DOHH2 (cell line): ENCODE measurements at regions not wholly inside any gene's neighbourhood (a gene's known extent, or its start where the extent isn't known, plus 50 kb on each side); places are given as distances from the start of the nearest gene placed in this dataset.

Experiments used
- H3F3A ChIP-seq: fragments of 200-600 bp; sonication (generic), shearing (Covaris generic); 2 replicates; pipeline ENCODE4 v1.6.0; 2016; ENCODE audit warnings: antibody characterized with exemption, mild to moderate bottlenecking; ENCODE audit not compliant: control insufficient read depth, insufficient read depth
- H3K27ac ChIP-seq: fragments of 200-600 bp; sonication (generic); 2 replicates; pipeline ENCODE4 v1.5.1; 2014; ENCODE audit warnings: low read depth, mild to moderate bottlenecking, low read length, moderate library complexity
- H3K27me3 ChIP-seq: fragments of 200-600 bp; sonication (generic); 2 replicates; pipeline ENCODE4 v1.6.1; 2014; ENCODE audit warnings: mild to moderate bottlenecking, low read length, mixed read lengths; ENCODE audit not compliant: control insufficient read depth
- H3K36me3 ChIP-seq: fragments of 200-600 bp; sonication (generic); 2 replicates; pipeline ENCODE4 v1.6.1; 2014; ENCODE audit warnings: mild to moderate bottlenecking, low read length, moderate library complexity, mixed read lengths; ENCODE audit not compliant: control insufficient read depth
- H3K4me1 ChIP-seq: fragments of 200-600 bp; sonication (generic); 2 replicates; pipeline ENCODE4 v1.6.1; 2014; ENCODE audit warnings: mild to moderate bottlenecking, low read length, mixed read lengths; ENCODE audit not compliant: control insufficient read depth
- H3K4me2 ChIP-seq: fragments of 200-600 bp; sonication (generic); 2 replicates; pipeline ENCODE4 v1.6.0; 2014; ENCODE audit warnings: mild to moderate bottlenecking, low read length, moderate library complexity
- H3K4me3 ChIP-seq: fragments of 200-600 bp; sonication (generic); 2 replicates; pipeline ENCODE4 v1.5.1; 2014; ENCODE audit warnings: mild to moderate bottlenecking, low read length, mixed read lengths
- H3K79me2 ChIP-seq: fragments of 200-600 bp; sonication (generic); 2 replicates; pipeline ENCODE4 v1.6.1; 2014; ENCODE audit warnings: mild to moderate bottlenecking, low read length, mixed read lengths; ENCODE audit not compliant: control insufficient read depth
- H3K9me2 ChIP-seq: fragments of 200-600 bp; sonication (generic); replicated peaks from 2 replicates; pipeline ENCODE4 v1.6.1; 2014; ENCODE audit warnings: mild to moderate bottlenecking, low read length, mixed read lengths; ENCODE audit not compliant: control insufficient read depth
- H3K9me3 ChIP-seq: fragments of 200-600 bp; sonication (generic); 2 replicates; pipeline ENCODE4 v1.6.1; 2014; ENCODE audit warnings: antibody characterized with exemption, low read length, mixed read lengths; ENCODE audit not compliant: control insufficient read depth, insufficient read depth
- H4K20me1 ChIP-seq: fragments of 200-600 bp; sonication (generic); 2 replicates; pipeline ENCODE4 v1.6.0; 2014; ENCODE audit warnings: low read depth, mild to moderate bottlenecking, antibody characterized with exemption, low read length, moderate library complexity; ENCODE audit not compliant: control insufficient read depth, insufficient read depth
- EZH2phosphoT487 ChIP-seq: fragments of 200-600 bp; sonication (generic); IDR thresholded peaks from 2 replicates; pipeline ENCODE4 v1.6.1; 2017; ENCODE audit warnings: borderline replicate concordance, mild to moderate bottlenecking, antibody characterized with exemption, low read length, moderate library complexity, mixed read lengths
- TF ChIP-seq, protein P1 (sequence below): fragments of 200-600 bp; sonication (generic); IDR thresholded peaks from one replicate; pipeline ENCODE4 v1.5.1; 2014; ENCODE audit warnings: antibody characterized with exemption, mild to moderate bottlenecking, low read depth, low read length; ENCODE audit not compliant: poor library complexity, severe bottlenecking

DNA sequence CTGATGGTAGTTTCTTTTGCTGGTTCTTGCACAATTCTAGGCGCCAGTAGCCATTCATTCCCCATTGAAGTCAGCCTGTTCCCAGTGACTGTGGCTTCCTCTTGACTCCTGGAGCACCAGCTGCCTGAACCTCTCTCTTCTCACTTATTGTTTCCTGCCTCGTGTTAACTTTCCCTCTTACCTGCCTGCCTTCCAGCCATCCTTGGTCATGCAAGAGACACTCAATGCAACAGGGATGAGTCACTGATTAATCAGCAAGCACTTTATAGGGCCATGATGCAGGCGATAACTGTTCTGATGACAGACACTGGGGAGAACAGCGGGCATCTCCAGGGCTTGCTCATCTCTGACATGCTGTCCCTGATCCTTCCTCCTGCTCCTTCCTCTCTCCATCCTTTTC is 122.0 kb downstream of the PLCE1 start:
- H3K27ac ChIP-seq: no peak overlapping the region
- no peaks in the 10 kb centered on the region for H3K9me2 ChIP-seq
- H3K9me3 ChIP-seq: no peaks in the 10 kb centered on the region
- H3F3A ChIP-seq: no peaks in the 10 kb centered on the region
- H3K4me1 ChIP-seq: no peaks in the 10 kb centered on the region
- H3K4me2 ChIP-seq: no peak overlapping the region
- H4K20me1 ChIP-seq: no peaks in the 10 kb centered on the region
- no peaks in the 10 kb centered on the region for H3K27me3 ChIP-seq
- no peak for TF ChIP-seq EZH2phosphoT487
- TF ChIP-seq, protein P1, sequence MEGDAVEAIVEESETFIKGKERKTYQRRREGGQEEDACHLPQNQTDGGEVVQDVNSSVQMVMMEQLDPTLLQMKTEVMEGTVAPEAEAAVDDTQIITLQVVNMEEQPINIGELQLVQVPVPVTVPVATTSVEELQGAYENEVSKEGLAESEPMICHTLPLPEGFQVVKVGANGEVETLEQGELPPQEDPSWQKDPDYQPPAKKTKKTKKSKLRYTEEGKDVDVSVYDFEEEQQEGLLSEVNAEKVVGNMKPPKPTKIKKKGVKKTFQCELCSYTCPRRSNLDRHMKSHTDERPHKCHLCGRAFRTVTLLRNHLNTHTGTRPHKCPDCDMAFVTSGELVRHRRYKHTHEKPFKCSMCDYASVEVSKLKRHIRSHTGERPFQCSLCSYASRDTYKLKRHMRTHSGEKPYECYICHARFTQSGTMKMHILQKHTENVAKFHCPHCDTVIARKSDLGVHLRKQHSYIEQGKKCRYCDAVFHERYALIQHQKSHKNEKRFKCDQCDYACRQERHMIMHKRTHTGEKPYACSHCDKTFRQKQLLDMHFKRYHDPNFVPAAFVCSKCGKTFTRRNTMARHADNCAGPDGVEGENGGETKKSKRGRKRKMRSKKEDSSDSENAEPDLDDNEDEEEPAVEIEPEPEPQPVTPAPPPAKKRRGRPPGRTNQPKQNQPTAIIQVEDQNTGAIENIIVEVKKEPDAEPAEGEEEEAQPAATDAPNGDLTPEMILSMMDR: no peak
- no peaks in the 10 kb centered on the region for H3K36me3 ChIP-seq
- no peak overlapping the region for H3K4me3 ChIP-seq
- no peaks in the 10 kb centered on the region for H3K79me2 ChIP-seq

GRCh38 chr10:94116848-94117247 is 123.1 kb downstream of the PLCE1 start:
- H3K79me2 ChIP-seq: no peaks in the 10 kb centered on the region
- H3K9me2 ChIP-seq: no peaks in the 10 kb centered on the region
- H3K9me3 ChIP-seq: no peaks in the 10 kb centered on the region
- H3K4me2 ChIP-seq: no peak overlapping the region
- no peak overlapping the region for H3K4me3 ChIP-seq
- no peaks in the 10 kb centered on the region for H3K36me3 ChIP-seq
- TF ChIP-seq EZH2phosphoT487: no peak
- TF ChIP-seq, protein P1: no peak
- H4K20me1 ChIP-seq: no peaks in the 10 kb centered on the region
- H3K4me1 ChIP-seq: no peaks in the 10 kb centered on the region
- no peaks in the 10 kb centered on the region for H3K27me3 ChIP-seq
- no peaks in the 10 kb centered on the region for H3F3A ChIP-seq
- H3K27ac ChIP-seq: no peak overlapping the region

DNA sequence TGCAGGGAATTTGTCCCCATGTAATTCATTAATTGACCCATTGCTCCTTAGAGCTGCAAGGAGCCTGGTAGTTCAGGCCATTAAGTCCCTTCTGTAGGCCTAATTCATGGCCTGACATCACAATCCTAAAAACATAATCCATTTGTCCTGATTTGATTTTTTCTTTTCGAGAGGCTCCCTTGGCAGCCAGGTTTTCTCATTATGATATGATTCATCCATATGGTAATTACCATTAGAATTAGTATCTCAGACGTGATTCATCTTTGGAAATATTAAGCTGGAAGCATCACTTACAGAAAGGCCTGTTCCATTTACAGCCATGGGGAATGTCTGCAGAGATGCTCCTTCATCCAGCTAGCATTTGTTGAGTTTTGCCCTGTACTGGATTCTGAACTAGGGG is 128.5 kb downstream of the PLCE1 start:
- Histone ChIP-seq H3K4me3 (no peak overlapping the region), H3K4me1 (no peaks in the 10 kb centered on the region), H3F3A (no peaks in the 10 kb centered on the region), H3K79me2 (no peaks in the 10 kb centered on the region), H3K27ac (no peak overlapping the region), H3K27me3 (no peaks in the 10 kb centered on the region), H3K9me2 (no peaks in the 10 kb centered on the region), H3K9me3 (no peaks in the 10 kb centered on the region), H4K20me1 (no peaks in the 10 kb centered on the region), H3K36me3 (no peaks in the 10 kb centered on the region), H3K4me2 (no peak overlapping the region)
- TF ChIP-seq, protein P1: no peak
- no peak for TF ChIP-seq EZH2phosphoT487
